GM12865 (cell line): ENCODE measurements at regions not wholly inside any gene's neighbourhood (a gene's known extent, or its start where the extent isn't known, plus 50 kb on each side); places are given as distances from the start of the nearest gene placed in this dataset.
A peak's percentile ranks its signal among the peaks of the same experiment; 100 is the strongest.
"Not testable (repeated sequence)": the region's sequence is repeated elsewhere in the genome, so short reads cannot be mapped to it uniquely, and the experiment has no call there.

Source experiments
- DNase-seq: peaks from one replicate; pipeline ENCODE4 v3.0.0; 2010; ENCODE audit warnings: low read depth
- H3K4me3 ChIP-seq: 2 replicates; pipeline ENCODE4 v1.5.1; 2011; ENCODE audit warnings: mild to moderate bottlenecking, low read depth, low read length, control low read depth
- CTCF ChIP-seq: IDR thresholded peaks from 2 replicates; pipeline ENCODE4 v1.5.1; 2011; ENCODE audit warnings: low read length, control low read depth, low read depth, inconsistent platforms; ENCODE audit not compliant: insufficient read depth; ENCODE audit errors: missing control alignments

- H3K4me3 ChIP-seq = no peak overlapping the region
- DNase-seq = no peak
- no peak for TF ChIP-seq CTCF
Observed at GRCh38 chr7:131637859-131638258, 81.4 kb upstream of the PODXL start.

GRCh38 chr7:131636092-131636491 is 79.7 kb upstream of the PODXL start:
- no peak overlapping the region for H3K4me3 ChIP-seq
- no peak for DNase-seq
- no peak for TF ChIP-seq CTCF

GRCh38 chr7:131634197-131634596 is 77.8 kb upstream of the PODXL start:
- not testable (repeated sequence) for DNase-seq, H3K4me3 ChIP-seq

- no peak overlapping the region for H3K4me3 ChIP-seq
- DNase-seq = peak; percentile 31
- no peak for TF ChIP-seq CTCF
Observed at GRCh38 chr7:131633342-131633843, 77.0 kb upstream of the PODXL start.

- DNase-seq = no peak
- TF ChIP-seq CTCF = no peak
- H3K4me3 ChIP-seq = no peak overlapping the region
Observed at GRCh38 chr7:131630427-131630826, 74.0 kb upstream of the PODXL start.

GRCh38 chr7:131629217-131629882 is 72.9 kb upstream of the PODXL start:
- no peak for TF ChIP-seq CTCF
- DNase-seq = no peak
- no peak overlapping the region for H3K4me3 ChIP-seq

GRCh38 chr7:131628634-131629033 is 72.2 kb upstream of the PODXL start:
- no peak for DNase-seq
- H3K4me3 ChIP-seq = no peak overlapping the region
- TF ChIP-seq CTCF = no peak

GRCh38 chr7:131627735-131628190 is 71.3 kb upstream of the PODXL start:
- no peak for TF ChIP-seq CTCF
- no peak overlapping the region for H3K4me3 ChIP-seq
- DNase-seq = no peak
